ENCODE measurements at regions not wholly inside any gene's neighbourhood (a gene's known extent, or its start where the extent isn't known, plus 50 kb on each side); places are given as distances from the start of the nearest gene placed in this dataset.

- no peak for DNase-seq (ENCODE audit: low spot score)
Measured at GRCh38 chr6:77979204-77979603, 326.4 kb downstream of the MEI4 start.

GRCh38 chr6:77986380-77987034, 333.7 kb downstream of the MEI4 start:
- no peak for DNase-seq (ENCODE audit: low spot score)

- no peak for DNase-seq (ENCODE audit: low spot score)
Measured at GRCh38 chr6:77987035-77987384, 334.2 kb downstream of the MEI4 start.

- DNase-seq (ENCODE audit: low spot score): no peak
Measured at GRCh38 chr6:78010130-78010529, 357.3 kb downstream of the MEI4 start.

- DNase-seq (ENCODE audit: low spot score): no peak
Measured at GRCh38 chr6:78020586-78020985, 367.7 kb downstream of the MEI4 start.

- DNase-seq (ENCODE audit: low spot score): no peak
Measured at GRCh38 chr6:78025502-78025901, 372.7 kb downstream of the MEI4 start.

- no peak for DNase-seq (ENCODE audit: low spot score)
Measured at GRCh38 chr6:78031228-78031627, 378.4 kb downstream of the MEI4 start.

- no peak for DNase-seq (ENCODE audit: low spot score)
Measured at GRCh38 chr6:78059171-78059570, 406.3 kb downstream of the MEI4 start.

GRCh38 chr6:78062993-78063392, 410.2 kb downstream of the MEI4 start:
- DNase-seq (ENCODE audit: low spot score): no peak

GRCh38 chr6:78076371-78076770, 423.5 kb downstream of the MEI4 start:
- DNase-seq (ENCODE audit: low spot score): no peak

GRCh38 chr6:78089531-78089930, 436.7 kb downstream of the MEI4 start:
- no peak for DNase-seq (ENCODE audit: low spot score)

- DNase-seq (ENCODE audit: low spot score): no peak
Measured at GRCh38 chr6:78093906-78094305, 441.1 kb downstream of the MEI4 start.

GRCh38 chr6:78101387-78101786, 448.5 kb downstream of the MEI4 start:
- no peak for DNase-seq (ENCODE audit: low spot score)

GRCh38 chr6:78110641-78111040, 457.8 kb downstream of the MEI4 start:
- no peak for DNase-seq (ENCODE audit: low spot score)

GRCh38 chr6:78117966-78118365, 465.1 kb downstream of the MEI4 start:
- DNase-seq (ENCODE audit: low spot score): no peak

- DNase-seq (ENCODE audit: low spot score): no peak
Measured at GRCh38 chr6:78131521-78131920, 478.7 kb downstream of the MEI4 start.

GRCh38 chr6:78132671-78133410, 480.0 kb downstream of the MEI4 start:
- no peak for DNase-seq (ENCODE audit: low spot score)

GRCh38 chr6:78150425-78150824, 497.6 kb downstream of the MEI4 start:
- DNase-seq (ENCODE audit: low spot score): no peak

GRCh38 chr6:78153976-78154375, 501.1 kb downstream of the MEI4 start:
- no peak for DNase-seq (ENCODE audit: low spot score)

- no peak for DNase-seq (ENCODE audit: low spot score)
Measured at GRCh38 chr6:78157606-78158005, 504.8 kb downstream of the MEI4 start.

GRCh38 chr6:78188891-78189290, 536.1 kb downstream of the MEI4 start:
- DNase-seq (ENCODE audit: low spot score): no peak

- no peak for DNase-seq (ENCODE audit: low spot score)
Measured at GRCh38 chr6:78192057-78192456, 539.2 kb downstream of the MEI4 start.

- DNase-seq (ENCODE audit: low spot score): no peak
Measured at GRCh38 chr6:78199044-78199443, 546.2 kb downstream of the MEI4 start.

GRCh38 chr6:78222226-78222625, 569.4 kb downstream of the MEI4 start:
- DNase-seq (ENCODE audit: low spot score): no peak
